Stimulated activated CD4-positive, alpha-beta T cell treated with anti-CD3 and anti-CD28 coated beads, Interleukin-15, amount 100 ng/mL, for 48 hours (primary cell): ENCODE measurements at regions not wholly inside any gene's neighbourhood (a gene's known extent, or its start where the extent isn't known, plus 50 kb on each side); places are given as distances from the start of the nearest gene placed in this dataset.
"Not testable (repeated sequence)": the region's sequence is repeated elsewhere in the genome, so short reads cannot be mapped to it uniquely, and the experiment has no call there.

Experiments used
- DNase-seq, 2 donors: peaks; one replicate each; pipeline ENCODE4 v3.0.0-alpha.2; 2020; ENCODE audit warnings: low read depth in 2 of 2

DNA sequence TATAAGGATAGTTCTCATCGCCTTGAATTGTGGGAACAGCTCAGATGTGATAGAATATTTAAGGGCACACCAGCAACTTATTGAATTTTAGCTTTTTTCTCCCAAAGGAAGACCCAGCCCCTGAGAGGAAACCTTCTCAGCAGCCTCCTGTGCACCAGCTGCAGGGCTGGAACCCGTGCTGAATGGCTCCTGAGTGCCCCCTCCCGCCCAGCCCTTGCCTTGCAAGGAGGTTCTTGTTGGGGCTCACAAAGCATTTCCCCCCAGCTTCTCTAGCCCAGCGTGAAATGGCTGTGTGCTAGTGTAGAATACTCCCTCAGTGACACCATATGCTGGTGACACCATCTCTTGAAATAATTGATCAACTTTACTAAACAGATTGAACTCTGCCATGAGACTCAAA is 1227.4 kb downstream of the TMEM121 start:
- not testable (repeated sequence) for DNase-seq

DNA sequence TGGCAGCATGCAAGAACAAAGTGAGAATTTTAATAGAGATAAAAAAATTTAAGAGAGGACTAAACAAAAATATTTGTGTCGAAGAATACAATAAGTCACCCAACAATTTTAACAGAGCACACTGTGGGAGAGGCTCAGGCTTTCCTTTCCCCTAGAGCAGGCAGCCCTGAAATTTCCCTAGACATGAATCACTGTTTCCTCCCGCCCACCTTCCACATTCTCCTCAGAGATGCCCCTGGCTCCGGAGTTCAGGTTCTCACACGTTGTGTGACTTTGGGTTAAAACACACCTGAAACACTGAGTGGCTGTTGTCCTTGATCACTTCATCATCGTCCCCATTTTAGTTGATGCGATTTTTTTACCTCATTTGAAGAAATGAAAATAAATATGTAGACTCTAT is 1231.1 kb downstream of the TMEM121 start:
- not testable (repeated sequence) for DNase-seq

DNA sequence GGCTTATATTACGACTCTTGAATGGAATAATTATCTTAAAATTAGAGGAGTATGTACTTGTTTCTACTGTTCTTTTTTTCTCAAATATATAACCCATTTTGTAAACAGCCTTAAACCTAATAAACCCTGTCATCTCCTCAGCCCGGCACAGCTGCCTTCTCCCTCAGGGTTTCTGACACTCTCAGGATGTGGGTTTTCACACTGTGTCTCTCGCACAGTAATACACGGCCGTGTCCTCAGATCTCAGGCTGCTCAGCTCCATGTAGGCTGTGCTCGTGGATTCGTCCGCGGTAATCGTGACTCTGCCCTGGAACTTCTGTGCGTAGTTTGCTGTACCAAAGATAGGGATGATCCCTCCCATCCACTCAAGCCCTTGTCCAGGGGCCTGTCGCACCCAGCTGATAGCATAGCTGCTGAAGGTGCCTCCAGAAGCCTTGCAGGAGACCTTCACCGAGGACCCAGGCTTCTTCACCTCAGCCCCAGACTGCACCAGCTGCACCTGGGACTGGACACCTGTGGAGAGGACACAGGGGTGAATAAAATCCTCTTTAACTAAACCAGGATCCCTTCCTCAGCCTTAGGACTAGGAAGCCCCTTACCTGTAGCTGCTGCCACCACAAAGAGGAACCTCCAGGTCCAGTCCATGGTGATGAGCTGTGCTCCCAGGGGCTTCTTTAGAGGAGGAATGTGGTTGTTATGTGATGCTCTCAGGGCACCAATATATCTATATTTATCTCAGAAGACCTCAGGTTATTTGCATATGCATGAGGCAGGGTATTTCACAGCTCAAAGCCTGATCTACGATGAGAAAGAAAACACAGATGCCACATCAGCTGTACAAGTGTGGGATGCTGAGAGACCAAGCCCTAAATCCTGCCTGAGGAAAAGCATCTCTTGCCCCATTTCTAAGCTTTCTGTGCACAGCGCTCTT is 1235.8 kb downstream of the TMEM121 start:
- not testable (repeated sequence) for DNase-seq

GRCh38 chr14:106764968-106765369 is 1238.6 kb downstream of the TMEM121 start:
- DNase-seq = not testable (repeated sequence)

GRCh38 chr14:106766145-106766544 is 1239.8 kb downstream of the TMEM121 start:
- no peak for DNase-seq

- DNase-seq = peak in 1 of 2 donors; percentile 44
Measured at GRCh38 chr14:106766551-106767277, 1240.3 kb downstream of the TMEM121 start.

GRCh38 chr14:106768230-106768629 is 1241.8 kb downstream of the TMEM121 start:
- not testable (repeated sequence) for DNase-seq

- not testable (repeated sequence) for DNase-seq
Measured at GRCh38 chr14:106768972-106769700, 1242.8 kb downstream of the TMEM121 start.

DNA sequence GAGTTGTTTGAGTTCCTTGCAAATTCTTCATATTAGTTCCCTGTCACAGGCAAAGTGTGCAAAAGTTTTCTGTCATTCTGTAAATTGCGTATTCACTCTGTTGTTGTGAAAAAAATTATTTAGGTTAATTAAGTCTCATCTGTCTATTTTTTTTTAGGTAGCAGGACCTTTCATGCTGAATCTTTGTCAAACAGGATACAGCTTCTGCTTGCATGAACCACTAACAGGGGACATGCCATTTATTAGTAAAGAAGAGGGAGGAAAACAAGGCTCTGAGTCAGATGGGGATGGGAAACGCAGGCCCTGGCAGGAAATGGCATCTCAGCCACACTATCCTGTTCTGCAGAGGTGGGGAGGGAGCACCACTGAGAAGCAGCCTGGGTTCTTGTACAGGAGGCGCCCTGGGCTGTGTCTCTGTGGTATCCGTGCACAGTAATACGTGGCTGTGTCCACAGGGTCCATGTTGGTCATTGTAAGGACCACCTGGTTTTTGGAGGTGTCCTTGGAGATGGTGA is 1243.8 kb downstream of the TMEM121 start:
- not testable (repeated sequence) for DNase-seq

DNA sequence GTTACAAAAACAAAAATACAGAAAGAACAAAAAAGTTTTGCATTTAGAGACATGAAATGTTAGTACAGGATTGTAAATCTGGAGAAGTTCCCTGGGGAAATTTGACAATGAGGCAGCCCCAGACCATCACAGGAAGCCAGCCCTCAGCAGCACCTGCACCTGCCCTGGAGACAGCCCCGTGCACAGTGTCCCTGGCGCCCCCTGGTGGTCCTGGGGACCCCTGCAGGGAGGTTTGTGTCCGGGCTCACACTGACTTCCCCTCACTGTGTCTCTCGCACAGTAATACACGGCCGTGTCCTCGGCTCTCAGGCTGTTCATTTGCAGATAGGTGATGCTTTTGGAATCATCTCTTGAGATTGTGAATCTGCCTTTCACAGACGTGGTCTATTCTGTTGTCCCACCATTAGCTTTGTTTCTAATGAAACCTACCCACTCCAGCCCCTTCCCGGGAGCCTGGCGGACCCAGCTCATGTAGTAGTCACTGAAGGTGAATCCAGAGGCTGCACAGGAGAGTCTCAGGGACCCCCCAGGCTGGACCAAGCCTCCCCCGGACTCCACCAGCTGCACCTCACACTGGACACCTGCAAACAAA is 1248.6 kb downstream of the TMEM121 start:
- DNase-seq = peak; percentile 56 to 75

DNA sequence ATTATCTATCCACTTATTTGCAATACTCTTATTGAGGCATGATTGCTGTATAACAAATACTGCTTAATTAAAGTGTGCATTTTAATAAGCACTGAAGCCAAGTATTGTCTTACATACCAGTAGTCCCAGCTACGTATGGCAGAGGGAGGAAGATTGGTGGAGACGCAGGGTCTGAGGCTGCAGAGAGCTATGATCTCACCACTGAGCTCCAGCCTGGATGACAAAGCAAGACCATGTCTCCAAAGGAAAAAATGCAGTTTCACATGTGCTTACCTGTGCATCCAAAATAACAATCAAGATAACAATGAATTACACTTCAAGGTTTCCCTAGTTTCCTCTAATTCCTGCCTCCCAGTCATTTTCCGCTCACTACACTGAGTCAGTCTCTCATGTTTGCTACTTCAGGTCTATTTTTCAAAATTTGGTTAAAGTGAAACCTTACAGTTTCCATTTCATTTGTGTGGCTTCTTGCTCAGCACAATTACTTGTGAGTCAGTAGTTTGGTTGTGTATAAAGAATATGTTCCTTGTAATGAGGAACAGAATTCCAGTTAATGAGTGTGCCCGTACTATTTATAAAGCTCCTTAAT is 1250.1 kb downstream of the TMEM121 start:
- DNase-seq = no peak

GRCh38 chr14:106778986-106779385 is 1252.6 kb downstream of the TMEM121 start:
- DNase-seq = no peak

- DNase-seq = no peak
Measured at GRCh38 chr14:106786697-106787096, 1260.3 kb downstream of the TMEM121 start.

GRCh38 chr14:106787626-106788025 is 1261.2 kb downstream of the TMEM121 start:
- DNase-seq = no peak

- DNase-seq = no peak
Measured at GRCh38 chr14:106788534-106788933, 1262.2 kb downstream of the TMEM121 start.

GRCh38 chr14:106789318-106789717 is 1262.9 kb downstream of the TMEM121 start:
- no peak for DNase-seq

DNA sequence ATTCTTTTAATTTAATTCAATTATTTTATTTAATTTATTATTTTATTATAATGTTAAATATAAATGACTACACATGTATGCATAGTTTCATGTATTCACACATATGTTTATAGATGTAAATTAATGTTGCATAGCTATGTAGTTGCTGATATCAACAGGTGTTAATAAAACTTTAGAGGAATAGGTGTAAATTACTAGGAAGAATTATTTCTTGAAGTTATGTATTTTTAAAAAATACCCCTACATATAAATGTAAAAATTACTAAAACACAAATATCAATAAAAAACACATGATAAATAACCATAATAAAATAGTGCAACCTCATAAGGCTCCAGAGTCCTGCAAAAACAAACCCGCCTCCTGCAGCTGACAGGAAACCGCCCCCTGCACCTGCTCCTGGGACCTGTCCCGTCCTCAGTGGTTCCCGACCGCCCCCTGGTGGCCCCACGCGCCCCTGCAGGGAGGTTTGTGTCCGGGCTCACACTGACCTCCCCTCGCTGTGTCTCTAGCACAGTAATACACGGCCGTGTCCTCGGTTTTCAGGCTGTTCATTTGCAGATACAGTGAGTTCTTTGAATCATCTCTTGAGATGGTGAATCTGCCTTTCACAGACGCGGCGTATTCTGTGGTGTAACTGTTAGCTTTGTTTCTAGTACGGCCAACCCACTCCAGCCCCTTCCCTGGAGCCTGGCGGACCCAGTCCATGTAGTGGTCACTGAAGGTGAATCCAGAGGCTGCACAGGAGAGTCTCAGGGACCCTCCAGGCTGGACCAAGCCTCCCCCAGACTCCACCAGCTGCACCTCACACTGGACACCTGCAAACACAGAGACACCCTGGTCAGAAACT is 1264.0 kb downstream of the TMEM121 start:
- peak; percentile 61 to 82 for DNase-seq

DNA sequence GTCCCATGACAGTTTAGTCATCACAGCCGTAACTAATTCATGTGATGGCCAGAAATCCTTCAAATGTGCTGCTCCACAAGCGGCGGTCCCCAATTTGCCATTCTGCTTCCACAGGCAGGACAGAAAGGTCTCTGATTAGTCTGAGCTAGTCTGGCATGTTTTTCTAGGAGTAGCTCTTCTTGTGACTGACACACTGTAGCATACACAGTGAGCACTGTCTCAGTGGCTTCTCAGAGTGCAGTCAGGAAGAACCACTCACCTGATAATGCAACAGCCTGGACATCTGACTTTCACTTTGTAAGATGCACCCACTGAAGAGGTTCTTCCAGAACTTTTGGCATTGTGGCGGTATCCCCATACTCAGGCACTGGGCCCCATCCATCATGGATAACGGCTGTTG is 1266.2 kb downstream of the TMEM121 start:
- no peak for DNase-seq

GRCh38 chr14:106798166-106798565 is 1271.8 kb downstream of the TMEM121 start:
- not testable (repeated sequence) for DNase-seq
